Neural progenitor cell (in vitro differentiated cells): ENCODE measurements at regions not wholly inside any gene's neighbourhood (a gene's known extent, or its start where the extent isn't known, plus 50 kb on each side); places are given as distances from the start of the nearest gene placed in this dataset.

ENCODE experiments used
- CTCF ChIP-seq: fragments of 200-600 bp; sonication (generic); IDR thresholded peaks from 2 replicates; pipeline ENCODE4 v1.5.1; 2017; ENCODE audit warnings: antibody characterized with exemption, mild to moderate bottlenecking
- EZH2phosphoT487 ChIP-seq: fragments of 200-600 bp; sonication (generic); IDR thresholded peaks from 2 replicates; pipeline ENCODE4 v1.6.1; 2017; ENCODE audit warnings: antibody characterized with exemption

- TF ChIP-seq CTCF (no peak), EZH2phosphoT487 (no peak)
Measured at GRCh38 chr12:58487255-58487654, 433.0 kb downstream of the LRIG3 start.
